ENCODE measurements at regions not wholly inside any gene's neighbourhood (a gene's known extent, or its start where the extent isn't known, plus 50 kb on each side); places are given as distances from the start of the nearest gene placed in this dataset.

GRCh38 chr6:53441035-53441493 lies 92.3 kb upstream of the ELOVL5 start:
- no peak overlapping the region for H3K4me3 ChIP-seq (ENCODE audit: low read depth in 2 of 2, low read length in 2 of 2)
- in situ Hi-C loops (cut with HindIII; ENCODE audit: low pct_unique_long_range_greater_than_20kb, low sequenced_read_pairs) (no loop called here), intact Hi-C loops (cut with micrococcal nuclease; ENCODE audit: unreplicated experiment) (no loop called here)
- ChIA-PET POLR2A (no interaction called here), CTCF (no interaction called here)
- H3K27ac ChIP-seq (ENCODE audit: low read length) = no peak overlapping the region
- no TSS peak for BruUV-seq (replicated peaks)
- no peaks in the 10 kb centered on the region; the same call in 1 of the 2 replicates for H3K36me3 ChIP-seq (ENCODE audit: control insufficient read depth, insufficient read depth, low read length)
- DNase-seq (ENCODE audit: low read depth, low spot score) = no peak
- peaks cover 4% of the 10 kb centered on the region; the same call in 1 of the 2 replicates for H3K4me1 ChIP-seq (ENCODE audit: control insufficient read depth, insufficient read depth, low read length)
- ATAC-seq = no peak
- TF ChIP-seq POLR2AphosphoS5 (IDR thresholded peaks at IDR 0.05; ENCODE audit: low read depth, low read length) (no peak), CTCF (IDR thresholded peaks at IDR 0.05) (no peak), TCF7L2 (IDR thresholded peaks at IDR 0.05; ENCODE audit: low read depth, low read length) (no peak), SIN3A (IDR thresholded peaks at IDR 0.05; ENCODE audit: borderline replicate concordance, insufficient read depth, low read depth, low read length) (no peak), REST (IDR thresholded peaks at IDR 0.05; ENCODE audit: insufficient read depth in 1 of 2, low read depth in 2 of 2, low read length in 1 of 2) (no peak)
- H3K27me3 ChIP-seq (ENCODE audit: control insufficient read depth, insufficient read depth, low read length) = peaks cover 6% of the 10 kb centered on the region; the same call in 1 of the 2 replicates
- no peaks in the 10 kb centered on the region for H3K9me3 ChIP-seq (ENCODE audit: control insufficient read depth, insufficient read depth, low read depth, low read length)

- in situ Hi-C loops (cut with HindIII; ENCODE audit: low pct_unique_long_range_greater_than_20kb, low sequenced_read_pairs) = no loop called here
- TF ChIP-seq TCF7L2 (IDR thresholded peaks at IDR 0.05; ENCODE audit: low read depth, low read length) = no peak
- no peak for TF ChIP-seq REST (IDR thresholded peaks at IDR 0.05; ENCODE audit: insufficient read depth in 1 of 2, low read depth in 2 of 2, low read length in 1 of 2)
- no peak for TF ChIP-seq CTCF (IDR thresholded peaks at IDR 0.05)
- no peak for TF ChIP-seq SIN3A (IDR thresholded peaks at IDR 0.05; ENCODE audit: borderline replicate concordance, insufficient read depth, low read depth, low read length)
- ChIA-PET POLR2A (no interaction called here), CTCF (no interaction called here)
- peaks cover 6% of the 10 kb centered on the region; the same call in 1 of the 2 replicates for H3K27me3 ChIP-seq (ENCODE audit: control insufficient read depth, insufficient read depth, low read length)
- DNase-seq (ENCODE audit: low read depth, low spot score) (no peak), ATAC-seq (no peak)
- no peak overlapping the region for H3K27ac ChIP-seq (ENCODE audit: low read length)
- no peaks in the 10 kb centered on the region for H3K9me3 ChIP-seq (ENCODE audit: control insufficient read depth, insufficient read depth, low read depth, low read length)
- intact Hi-C loops (cut with micrococcal nuclease; ENCODE audit: unreplicated experiment) = no loop called here
- no TSS peak for BruUV-seq (replicated peaks)
- no peak overlapping the region for H3K4me3 ChIP-seq (ENCODE audit: low read depth in 2 of 2, low read length in 2 of 2)
- no peaks in the 10 kb centered on the region; the same call in 1 of the 2 replicates for H3K36me3 ChIP-seq (ENCODE audit: control insufficient read depth, insufficient read depth, low read length)
- H3K4me1 ChIP-seq (ENCODE audit: control insufficient read depth, insufficient read depth, low read length) = peaks cover 4% of the 10 kb centered on the region; the same call in 1 of the 2 replicates
Observed at GRCh38 chr6:53440336-53440945, 91.7 kb upstream of the ELOVL5 start.
